GM12878 (cell line): ENCODE measurements at regions not wholly inside any gene's neighbourhood (a gene's known extent, or its start where the extent isn't known, plus 50 kb on each side); places are given as distances from the start of the nearest gene placed in this dataset.

Source experiments
- HCFC1 ChIP-seq: fragments of 150-350 bp; IDR thresholded peaks from 2 replicates; pipeline ENCODE4 v1.6.1; 2014; ENCODE audit warnings: low read length
- NFYA ChIP-seq: IDR thresholded peaks from 2 replicates; pipeline ENCODE4 v1.6.1; 2011; ENCODE audit warnings: low read depth, mild to moderate bottlenecking, low read length, improper control_type of control experiment, borderline replicate concordance
- NFYB ChIP-seq: IDR thresholded peaks from 2 replicates; pipeline ENCODE4 v1.6.1; 2011; ENCODE audit warnings: low read depth, mild to moderate bottlenecking, low read length, improper control_type of control experiment, moderate library complexity; ENCODE audit not compliant: insufficient read depth
- RUNX3 ChIP-seq: IDR thresholded peaks from 2 replicates; pipeline ENCODE4 v1.6.1; 2012; ENCODE audit warnings: low read length, inconsistent platforms
- ZBED1 ChIP-seq: IDR thresholded peaks from 2 replicates; pipeline ENCODE4 v1.6.1; 2016; ENCODE audit warnings: borderline replicate concordance
- ZNF24 ChIP-seq: fragments of 450-650 bp; IDR thresholded peaks from 2 replicates; pipeline ENCODE4 v1.6.1; 2017; ENCODE audit warnings: antibody characterized with exemption, mild to moderate bottlenecking
- TF ChIP-seq, protein P1 (sequence below): fragments of 450-650 bp; IDR thresholded peaks from 2 replicates; pipeline ENCODE4 v1.6.1; 2017; ENCODE audit warnings: mild to moderate bottlenecking, low read depth, inconsistent platforms; ENCODE audit not compliant: poor library complexity, severe bottlenecking
- TF ChIP-seq, protein P2 (sequence below): fragments of 150-350 bp; IDR thresholded peaks from 2 replicates; pipeline ENCODE4 v1.6.1; 2016; ENCODE audit warnings: low read depth, low read length

DNA sequence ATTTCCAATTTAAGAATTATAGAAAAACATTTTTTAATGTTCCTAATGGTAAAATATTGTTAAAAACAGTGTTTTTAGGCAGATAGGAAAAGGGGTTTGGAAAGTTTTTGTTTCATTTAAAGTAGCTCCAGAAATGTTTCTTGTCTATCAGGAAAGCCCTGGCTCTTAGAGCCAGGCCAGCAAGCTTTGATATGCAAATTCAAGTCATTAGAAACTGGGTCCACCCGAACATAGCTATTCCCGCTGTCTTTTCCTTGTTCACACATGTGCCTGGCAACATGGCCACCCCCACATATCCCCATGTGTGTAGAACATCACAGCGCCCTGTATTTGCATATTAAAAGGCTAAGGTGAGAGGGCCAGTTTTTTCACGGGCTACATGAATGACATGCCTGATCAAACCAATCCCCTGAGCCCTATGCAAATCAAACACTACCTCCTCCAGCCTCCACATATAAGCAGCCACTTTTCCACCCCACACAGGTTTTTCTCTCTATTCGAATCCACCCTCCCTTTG is 925.3 kb upstream of the CDH10 start (continued):
- TF ChIP-seq, protein P1, sequence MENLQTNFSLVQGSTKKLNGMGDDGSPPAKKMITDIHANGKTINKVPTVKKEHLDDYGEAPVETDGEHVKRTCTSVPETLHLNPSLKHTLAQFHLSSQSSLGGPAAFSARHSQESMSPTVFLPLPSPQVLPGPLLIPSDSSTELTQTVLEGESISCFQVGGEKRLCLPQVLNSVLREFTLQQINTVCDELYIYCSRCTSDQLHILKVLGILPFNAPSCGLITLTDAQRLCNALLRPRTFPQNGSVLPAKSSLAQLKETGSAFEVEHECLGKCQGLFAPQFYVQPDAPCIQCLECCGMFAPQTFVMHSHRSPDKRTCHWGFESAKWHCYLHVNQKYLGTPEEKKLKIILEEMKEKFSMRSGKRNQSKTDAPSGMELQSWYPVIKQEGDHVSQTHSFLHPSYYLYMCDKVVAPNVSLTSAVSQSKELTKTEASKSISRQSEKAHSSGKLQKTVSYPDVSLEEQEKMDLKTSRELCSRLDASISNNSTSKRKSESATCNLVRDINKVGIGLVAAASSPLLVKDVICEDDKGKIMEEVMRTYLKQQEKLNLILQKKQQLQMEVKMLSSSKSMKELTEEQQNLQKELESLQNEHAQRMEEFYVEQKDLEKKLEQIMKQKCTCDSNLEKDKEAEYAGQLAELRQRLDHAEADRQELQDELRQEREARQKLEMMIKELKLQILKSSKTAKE = no peak
- TF ChIP-seq RUNX3 (no peak), HCFC1 (no peak), NFYA (no peak), ZNF24 (no peak), NFYB (no peak), ZBED1 (no peak)
- TF ChIP-seq, protein P2, sequence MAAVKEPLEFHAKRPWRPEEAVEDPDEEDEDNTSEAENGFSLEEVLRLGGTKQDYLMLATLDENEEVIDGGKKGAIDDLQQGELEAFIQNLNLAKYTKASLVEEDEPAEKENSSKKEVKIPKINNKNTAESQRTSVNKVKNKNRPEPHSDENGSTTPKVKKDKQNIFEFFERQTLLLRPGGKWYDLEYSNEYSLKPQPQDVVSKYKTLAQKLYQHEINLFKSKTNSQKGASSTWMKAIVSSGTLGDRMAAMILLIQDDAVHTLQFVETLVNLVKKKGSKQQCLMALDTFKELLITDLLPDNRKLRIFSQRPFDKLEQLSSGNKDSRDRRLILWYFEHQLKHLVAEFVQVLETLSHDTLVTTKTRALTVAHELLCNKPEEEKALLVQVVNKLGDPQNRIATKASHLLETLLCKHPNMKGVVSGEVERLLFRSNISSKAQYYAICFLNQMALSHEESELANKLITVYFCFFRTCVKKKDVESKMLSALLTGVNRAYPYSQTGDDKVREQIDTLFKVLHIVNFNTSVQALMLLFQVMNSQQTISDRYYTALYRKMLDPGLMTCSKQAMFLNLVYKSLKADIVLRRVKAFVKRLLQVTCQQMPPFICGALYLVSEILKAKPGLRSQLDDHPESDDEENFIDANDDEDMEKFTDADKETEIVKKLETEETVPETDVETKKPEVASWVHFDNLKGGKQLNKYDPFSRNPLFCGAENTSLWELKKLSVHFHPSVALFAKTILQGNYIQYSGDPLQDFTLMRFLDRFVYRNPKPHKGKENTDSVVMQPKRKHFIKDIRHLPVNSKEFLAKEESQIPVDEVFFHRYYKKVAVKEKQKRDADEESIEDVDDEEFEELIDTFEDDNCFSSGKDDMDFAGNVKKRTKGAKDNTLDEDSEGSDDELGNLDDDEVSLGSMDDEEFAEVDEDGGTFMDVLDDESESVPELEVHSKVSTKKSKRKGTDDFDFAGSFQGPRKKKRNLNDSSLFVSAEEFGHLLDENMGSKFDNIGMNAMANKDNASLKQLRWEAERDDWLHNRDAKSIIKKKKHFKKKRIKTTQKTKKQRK = no peak
